SK-N-MC (cell line): ENCODE measurements at regions not wholly inside any gene's neighbourhood (a gene's known extent, or its start where the extent isn't known, plus 50 kb on each side); places are given as distances from the start of the nearest gene placed in this dataset.

Experiments
- EZH2 ChIP-seq: fragments of 200-600 bp; sonication (generic); IDR thresholded peaks from one replicate; pipeline ENCODE4 v1.6.1; 2017; ENCODE audit warnings: antibody characterized with exemption
- POLR2AphosphoS5 ChIP-seq: IDR thresholded peaks from 2 replicates; pipeline ENCODE4 v1.6.1; 2012; ENCODE audit warnings: mild to moderate bottlenecking, low read depth, low read length, borderline replicate concordance

DNA sequence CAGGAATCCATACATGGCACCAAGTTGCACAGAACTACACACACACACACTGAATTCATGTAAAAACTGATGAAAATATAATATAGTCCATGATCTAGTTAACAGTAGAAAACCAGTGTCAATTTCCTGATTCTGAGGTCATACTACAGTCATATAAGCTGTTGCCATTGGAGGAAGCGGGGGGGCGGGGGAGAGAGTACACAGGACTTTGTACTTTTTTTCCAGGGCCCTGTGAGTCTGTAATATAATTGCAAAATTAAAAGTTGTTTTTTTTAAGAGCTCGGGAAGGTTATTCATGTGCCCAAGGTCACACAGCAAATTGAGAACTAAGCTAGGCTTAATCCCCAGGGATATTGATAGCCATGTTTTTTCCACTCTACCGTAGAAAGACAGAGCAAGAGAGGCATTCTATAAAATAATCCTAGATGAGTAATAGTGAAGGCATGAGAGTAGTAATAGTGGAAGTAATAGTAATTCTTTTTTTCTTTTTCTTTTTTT is 312.3 kb downstream of the MN1 start:
- TF ChIP-seq EZH2 (no peak), POLR2AphosphoS5 (no peak)
